ENCODE measurements at regions not wholly inside any gene's neighbourhood (a gene's known extent, or its start where the extent isn't known, plus 50 kb on each side); places are given as distances from the start of the nearest gene placed in this dataset.

- no peak for DNase-seq
- H3K79me2 ChIP-seq (ENCODE audit: insufficient read depth, low read length), result no peaks in the 10 kb centered on the region
- Mint-ChIP-seq H3K4me3 (no peak overlapping the region), H3K36me3 (ENCODE audit: insufficient read depth in 1 of 3, low read depth in 3 of 3) (peaks cover 0 to 2% (median 2%) of the 10 kb centered on the region in 3 experiments; a peak in 3 of 7 replicates), H3K27ac (no peak overlapping the region), H3K9me3 (peaks cover 2 to 6% of the 10 kb centered on the region in 2 experiments; a peak in 1 of 5 replicates), H3K4me1 (peaks cover 18 to 19% of the 10 kb centered on the region in 2 experiments), H3K27me3 (ENCODE audit: low read depth) (no peaks in the 10 kb centered on the region)
- H3K79me1 ChIP-seq (ENCODE audit: insufficient read depth, low read depth, low read length, poor library complexity, severe bottlenecking), result no peaks in the 10 kb centered on the region
- no peak for TF ChIP-seq CTCF (conservative IDR thresholded peaks at IDR 0.05)
- H2BK20ac ChIP-seq (ENCODE audit: low read depth, low read length, poor library complexity, severe bottlenecking), result no peak overlapping the region
- no peak overlapping the region for H3K27ac ChIP-seq (ENCODE audit: insufficient read length, low read depth, low read length)
- no peak overlapping the region for H2BK5ac ChIP-seq (ENCODE audit: insufficient read length, low read length)
- WGBS (ENCODE audit: extremely low coverage, insufficient read length, low lambda C conversion rate), result no CpG with 5 or more reads among the region's 4 CpGs
- H2BK120ac ChIP-seq (ENCODE audit: low read depth, low read length, poor library complexity, severe bottlenecking), result no peak overlapping the region
- H2BK12ac ChIP-seq (ENCODE audit: insufficient read length, low read depth, low read length), result no peak overlapping the region
- no peaks in the 10 kb centered on the region for H3K9me3 ChIP-seq (ENCODE audit: control insufficient read depth, low read depth, low read length)
- H3K4me1 ChIP-seq (ENCODE audit: insufficient read depth, low read length), result peaks cover 2% of the 10 kb centered on the region
- H2AFZ ChIP-seq (ENCODE audit: low read length), result no peak overlapping the region
- no peak overlapping the region for H3K14ac ChIP-seq (ENCODE audit: insufficient read depth, low read length)
- H4K91ac ChIP-seq (ENCODE audit: insufficient read length, low read depth, low read length), result no peak overlapping the region
- H3K4me2 ChIP-seq (ENCODE audit: insufficient read depth, insufficient read length, low read length), result no peak overlapping the region
- H3K18ac ChIP-seq (ENCODE audit: insufficient read length, low read depth, low read length), result no peak overlapping the region
- H3T11ph ChIP-seq (ENCODE audit: low read length), result no peak overlapping the region
- H3K4ac ChIP-seq (ENCODE audit: low read depth, low read length), result no peak overlapping the region
- no peak overlapping the region for H3K56ac ChIP-seq (ENCODE audit: insufficient read length, low read depth, low read length)
- H3K23me2 ChIP-seq (ENCODE audit: insufficient read length, low read depth, low read length, poor library complexity, severe bottlenecking), result no peaks in the 10 kb centered on the region
- no peaks in the 10 kb centered on the region; the same call in 1 of the 2 replicates for H3K27me3 ChIP-seq (ENCODE audit: insufficient read depth, low read length)
- H3K9ac ChIP-seq (ENCODE audit: extremely low read depth, insufficient read length, low read length), result no peak overlapping the region
- no peaks in the 10 kb centered on the region for H4K20me1 ChIP-seq (ENCODE audit: control insufficient read depth, insufficient read depth, insufficient read length)
- no peak overlapping the region for H2BK15ac ChIP-seq (ENCODE audit: low read depth, low read length)
- H3K23ac ChIP-seq (ENCODE audit: insufficient read length, low read depth, low read length), result no peak overlapping the region
- no peak overlapping the region for H2AK5ac ChIP-seq (ENCODE audit: insufficient read length, low read length)
- no peak overlapping the region for H4K8ac ChIP-seq (replicated peaks; ENCODE audit: insufficient read length, low read depth, low read length)
- no peak overlapping the region for H4K5ac ChIP-seq (ENCODE audit: insufficient read length, low read depth, low read length)
Observed at GRCh38 chr3:160126051-160126450, 99.2 kb upstream of the C3orf80 start.
